Panc1 (cell line): ENCODE measurements at regions not wholly inside any gene's neighbourhood (a gene's known extent, or its start where the extent isn't known, plus 50 kb on each side); places are given as distances from the start of the nearest gene placed in this dataset.
"Not testable (repeated sequence)": the region's sequence is repeated elsewhere in the genome, so short reads cannot be mapped to it uniquely, and the experiment has no call there.

ENCODE experiments used
- ATAC-seq: fragments of 200-7000 bp; cut with Tn5 transposase; 2 replicates; pipeline ENCODE4 v1.9.1; 2020; ENCODE audit warnings: mild to moderate bottlenecking, moderate library complexity
- BruUV-seq: library from RNA; stranded (reverse); fragments of 400-500 nt; replicated peaks from 2 replicates; lab custom pipeline; 2021; lab: Mats Ljungman, UMichigan
- CTCF ChIA-PET: fragments of 300-600 bp; sonication (Branson Sonifier 250); formaldehyde crosslinking; loops from one replicate; lab custom pipeline; 2022; ENCODE audit warnings: antibody characterized with exemption; lab: Charles Lee
- POLR2A ChIA-PET: fragments of 300-600 bp; sonication (Branson Sonifier 250); formaldehyde crosslinking; loops from one replicate; lab custom pipeline; 2022; ENCODE audit warnings: antibody characterized with exemption; lab: Charles Lee
- DNase-seq: peaks from one replicate; pipeline ENCODE4 v3.0.0-alpha.2; 2010; ENCODE audit warnings: low read depth, low spot score
- H3K27ac ChIP-seq: 2 replicates; pipeline ENCODE4 v1.5.1; 2011; ENCODE audit warnings: mild to moderate bottlenecking, low read length, inconsistent platforms
- H3K27me3 ChIP-seq: fragments of 200-500 bp; sonication (Bioruptor generic); 2 replicates; pipeline ENCODE4 v1.6.0; 2014; ENCODE audit warnings: low read length, inconsistent platforms; ENCODE audit not compliant: control insufficient read depth, insufficient read depth
- H3K36me3 ChIP-seq: fragments of 200-500 bp; sonication (Bioruptor generic); 2 replicates; pipeline ENCODE4 v1.5.1; 2014; ENCODE audit warnings: inconsistent platforms, mild to moderate bottlenecking, low read length, moderate library complexity; ENCODE audit not compliant: control insufficient read depth, insufficient read depth
- H3K4me1 ChIP-seq: 2 replicates; pipeline ENCODE4 v1.5.1; 2011; ENCODE audit warnings: inconsistent platforms, mild to moderate bottlenecking, low read length, moderate library complexity; ENCODE audit not compliant: control insufficient read depth, insufficient read depth
- H3K4me3 ChIP-seq, 2 experiments: 2 replicates each; pipeline ENCODE4 v1.5.1; 2011 to 2012; ENCODE audit warnings: low read depth in 2 of 2, low read length in 2 of 2, mild to moderate bottlenecking in 2 of 2, inconsistent platforms in 1 of 2, moderate library complexity in 1 of 2
- H3K9me3 ChIP-seq: fragments of 200-500 bp; sonication (Bioruptor generic); 2 replicates; pipeline ENCODE4 v1.5.1; 2014; ENCODE audit warnings: low read depth, mild to moderate bottlenecking, inconsistent platforms, low read length, moderate library complexity; ENCODE audit not compliant: control insufficient read depth, insufficient read depth
- CTCF ChIP-seq: fragments of 450-650 bp; IDR thresholded peaks from 2 replicates; pipeline ENCODE4 v1.5.1; 2017; ENCODE audit warnings: mild to moderate bottlenecking
- POLR2AphosphoS5 ChIP-seq: IDR thresholded peaks from 2 replicates; pipeline ENCODE4 v1.6.1; 2012; ENCODE audit warnings: mild to moderate bottlenecking, low read depth, low read length, moderate library complexity
- REST ChIP-seq, 2 experiments: IDR thresholded peaks; 2 replicates each; pipeline ENCODE4 v1.6.1; 2011 to 2012; ENCODE audit warnings: low read depth in 2 of 2, control low read depth in 1 of 2, low read length in 1 of 2, mild to moderate bottlenecking in 1 of 2, moderate library complexity in 1 of 2; ENCODE audit not compliant: insufficient read depth in 1 of 2
- SIN3A ChIP-seq: IDR thresholded peaks from 2 replicates; pipeline ENCODE4 v1.6.1; 2012; ENCODE audit warnings: low read depth, mild to moderate bottlenecking, low read length, moderate library complexity, borderline replicate concordance; ENCODE audit not compliant: insufficient read depth
- TCF7L2 ChIP-seq: IDR thresholded peaks from 2 replicates; pipeline ENCODE4 v1.6.1; 2011; ENCODE audit warnings: mild to moderate bottlenecking, low read depth, low read length, inconsistent platforms
- in situ Hi-C: cut with HindIII; loops from 2 replicates; pipeline ENCODE4 v1.10.0; 2016; ENCODE audit warnings: low sequenced_read_pairs, low pct_unique_long_range_greater_than_20kb
- intact Hi-C: fragments of 100-400 bp; cut with micrococcal nuclease; formaldehyde crosslinking; loops from one replicate; pipeline ENCODE4 v1.10.0; 2022; ENCODE audit not compliant: unreplicated experiment

- no peaks in the 10 kb centered on the region for H3K9me3 ChIP-seq
- TF ChIP-seq TCF7L2, result no peak
- TF ChIP-seq REST (IDR thresholded peaks at IDR 0.05; ENCODE audit: insufficient read depth in 1 of 2, low read depth in 2 of 2, low read length in 1 of 2), result no peak
- no peak for TF ChIP-seq SIN3A
- TF ChIP-seq POLR2AphosphoS5, result no peak
- POLR2A ChIA-PET, result no interaction called here
- H3K27ac ChIP-seq, result no peak overlapping the region
- in situ Hi-C loops, result no loop called here
- DNase-seq (no peak), ATAC-seq (no peak)
- no peaks in the 10 kb centered on the region for H3K4me1 ChIP-seq
- intact Hi-C loops, result no loop called here
- no TSS peak for BruUV-seq
- no peaks in the 10 kb centered on the region for H3K27me3 ChIP-seq
- no peak overlapping the region for H3K4me3 ChIP-seq
- CTCF ChIA-PET, result no interaction called here
- H3K36me3 ChIP-seq, result no peaks in the 10 kb centered on the region
Measured at GRCh38 chr5:12951846-12952245, 992.6 kb downstream of the DNAH5 start.

- TF ChIP-seq TCF7L2, result no peak
- no peak for TF ChIP-seq CTCF
- no peak for TF ChIP-seq SIN3A
- TF ChIP-seq REST (IDR thresholded peaks at IDR 0.05; ENCODE audit: insufficient read depth in 1 of 2, low read depth in 2 of 2, low read length in 1 of 2), result no peak
- no peak for TF ChIP-seq POLR2AphosphoS5
- ChIA-PET POLR2A (no interaction called here), CTCF (no interaction called here)
- no peaks in the 10 kb centered on the region for H3K4me1 ChIP-seq
- no peak for ATAC-seq
- in situ Hi-C loops (no loop called here), intact Hi-C loops (no loop called here)
- H3K27ac ChIP-seq, result no peak overlapping the region
- H3K4me3 ChIP-seq, result no peak overlapping the region
- BruUV-seq, result no TSS peak
- H3K27me3 ChIP-seq, result no peaks in the 10 kb centered on the region
- H3K36me3 ChIP-seq, result no peaks in the 10 kb centered on the region
- H3K9me3 ChIP-seq, result no peaks in the 10 kb centered on the region
- no peak for DNase-seq
Measured at GRCh38 chr5:12947379-12947778, 997.1 kb downstream of the DNAH5 start.

GRCh38 chr5:12945477-12945876 lies 999.0 kb downstream of the DNAH5 start:
- ATAC-seq, result not testable (repeated sequence)

More at GRCh38 chr5:12945477-12945876, 999.0 kb downstream of the DNAH5 start:
- H3K4me3 ChIP-seq, intact Hi-C loops, POLR2A ChIA-PET, H3K27me3 ChIP-seq, BruUV-seq, CTCF ChIA-PET, H3K4me1 ChIP-seq, in situ Hi-C loops, H3K9me3 ChIP-seq, H3K36me3 ChIP-seq, DNase-seq, H3K27ac ChIP-seq: not testable (repeated sequence)
